ENCODE measurements at regions not wholly inside any gene's neighbourhood (a gene's known extent, or its start where the extent isn't known, plus 50 kb on each side); places are given as distances from the start of the nearest gene placed in this dataset.

DNA sequence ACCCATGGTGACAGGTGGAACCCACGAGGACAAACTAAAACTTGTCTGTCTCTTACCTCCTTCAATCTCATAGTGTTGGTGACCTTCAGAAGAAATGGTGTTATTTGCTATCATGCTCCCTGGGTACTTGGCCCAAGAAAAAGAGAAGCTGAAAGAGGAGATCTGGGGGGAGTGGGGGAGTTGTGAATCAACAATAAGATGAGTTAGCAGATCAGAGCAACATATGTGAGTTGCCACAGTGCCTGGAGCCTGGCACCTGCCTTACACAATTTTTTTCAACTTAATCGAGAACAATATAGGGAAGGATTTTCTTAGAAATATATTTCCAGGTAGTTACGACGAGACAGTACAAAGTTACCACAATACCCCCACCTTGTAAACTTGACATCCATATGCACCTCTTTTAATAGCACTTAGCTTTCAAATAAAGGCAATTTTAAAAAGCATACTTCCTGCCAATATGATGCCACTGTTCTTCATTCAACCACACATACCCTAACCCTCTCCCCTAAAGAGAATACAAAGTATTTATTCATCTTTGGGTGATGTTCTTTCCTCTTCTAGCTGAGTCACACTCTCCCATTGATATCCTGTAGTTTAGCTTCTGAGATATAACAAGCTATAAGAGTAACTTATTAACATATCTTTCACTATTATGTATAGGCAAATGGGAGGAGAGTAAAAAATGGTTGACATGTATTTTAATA lies 424.1 kb upstream of the OR4E1 start:
- H3K27ac Mint-ChIP-seq: no peak overlapping the region
- Histone ChIP-seq H3K9ac (ENCODE audit: low read length) (no peak overlapping the region), H3K4me1 (ENCODE audit: control insufficient read depth in 2 of 2, insufficient read depth in 2 of 2, low read length in 2 of 2) (no peaks in the 10 kb centered on the region), H3K4me3 (ENCODE audit: control extremely low read depth in 1 of 5, extremely low read depth in 1 of 5, insufficient read depth in 1 of 5, low read depth in 2 of 5, low read length in 4 of 5) (no peak overlapping the region), H3K27me3 (replicated peaks in 1 of 4; ENCODE audit: control extremely low read depth in 1 of 4, control insufficient read depth in 3 of 4, insufficient read depth in 4 of 4, low read length in 3 of 4) (peaks cover 0 to 20% (median 12%) of the 10 kb centered on the region in 4 experiments), H3K36me3 (replicated peaks in 1 of 2; ENCODE audit: control extremely low read depth in 1 of 2, control insufficient read depth in 1 of 2, extremely low read depth in 1 of 2, insufficient read depth in 2 of 2, low read length in 1 of 2) (no peaks in the 10 kb centered on the region), H3K4me2 (replicated peaks; ENCODE audit: low read depth, low read length, poor library complexity, severe bottlenecking) (no peak overlapping the region), H3K9me3 (ENCODE audit: control extremely low read depth in 1 of 3, control insufficient read depth in 2 of 3, insufficient read depth in 1 of 3, low read length in 2 of 3) (peaks cover 0 to 1% (median 0%) of the 10 kb centered on the region in 3 donors), H2AFZ (ENCODE audit: insufficient read depth, low read depth, low read length, poor library complexity, severe bottlenecking) (no peak overlapping the region), H3K79me2 (ENCODE audit: control insufficient read depth, insufficient read depth, low read length) (no peaks in the 10 kb centered on the region), H4K20me1 (ENCODE audit: control insufficient read depth, insufficient read depth, low read length, poor library complexity, severe bottlenecking) (no peaks in the 10 kb centered on the region), H3K27ac (ENCODE audit: low read length in 2 of 2) (no peak overlapping the region)
- WGBS (ENCODE audit: insufficient coverage): 0% methylated on average over 2 of the region's 4 CpGs
- ChIA-PET POLR2A (no interaction called here), CTCF (interaction anchor here (0.7 kb wide), 1 partner anchor 52 kb away, joined by 3 read pairs; no protein-coding TSS in a partner anchor)
- H3K4me3 Mint-ChIP-seq: no peak overlapping the region
- DNase-seq (no peak), ATAC-seq (ENCODE audit: low read depth) (no peak)
- intact Hi-C loops (cut with micrococcal nuclease): no loop called here
- no peak for TF ChIP-seq EZH2 (IDR thresholded peaks at IDR 0.05; ENCODE audit: borderline replicate concordance, insufficient read depth, low read depth, low read length, poor library complexity, severe bottlenecking)
- TF ChIP-seq CTCF (IDR thresholded peaks at IDR 0.05): no peak
- H3K27me3 Mint-ChIP-seq: peaks cover 36% of the 10 kb centered on the region
- peaks cover 3% of the 10 kb centered on the region for H3K4me1 Mint-ChIP-seq
- no peaks in the 10 kb centered on the region for H3K9me3 Mint-ChIP-seq (ENCODE audit: insufficient read depth)

DNA sequence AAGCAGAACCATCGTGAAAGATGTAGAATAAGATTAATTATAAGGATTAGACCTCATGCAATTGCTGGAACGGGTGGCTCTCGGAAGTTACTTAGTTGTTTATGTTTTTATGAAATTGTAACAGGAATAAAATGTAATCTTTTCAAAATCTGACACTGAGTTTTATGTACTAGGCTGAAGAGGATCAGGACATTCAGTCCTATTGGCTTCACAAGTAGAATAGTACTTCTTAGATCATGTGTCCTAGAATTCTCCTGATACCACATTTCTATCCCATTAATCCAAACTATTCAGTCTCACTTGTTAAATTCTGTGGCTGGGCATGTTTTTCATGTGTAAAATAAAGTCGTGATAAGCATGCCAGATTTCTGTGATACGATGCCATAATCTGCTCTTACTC lies 423.5 kb upstream of the OR4E1 start:
- Histone ChIP-seq H3K79me2 (ENCODE audit: control insufficient read depth, insufficient read depth, low read length) (no peaks in the 10 kb centered on the region), H3K36me3 (replicated peaks in 1 of 2; ENCODE audit: control extremely low read depth in 1 of 2, control insufficient read depth in 1 of 2, extremely low read depth in 1 of 2, insufficient read depth in 2 of 2, low read length in 1 of 2) (no peaks in the 10 kb centered on the region), H3K9ac (ENCODE audit: low read length) (no peak overlapping the region), H4K20me1 (ENCODE audit: control insufficient read depth, insufficient read depth, low read length, poor library complexity, severe bottlenecking) (no peaks in the 10 kb centered on the region), H3K9me3 (ENCODE audit: control extremely low read depth in 1 of 3, control insufficient read depth in 2 of 3, insufficient read depth in 1 of 3, low read length in 2 of 3) (peaks cover 0 to 1% (median 0%) of the 10 kb centered on the region in 3 donors), H3K27ac (ENCODE audit: low read length in 2 of 2) (no peak overlapping the region), H2AFZ (ENCODE audit: insufficient read depth, low read depth, low read length, poor library complexity, severe bottlenecking) (no peak overlapping the region), H3K27me3 (replicated peaks in 1 of 4; ENCODE audit: control extremely low read depth in 1 of 4, control insufficient read depth in 3 of 4, insufficient read depth in 4 of 4, low read length in 3 of 4) (peaks cover 0 to 20% (median 11%) of the 10 kb centered on the region in 4 experiments), H3K4me1 (ENCODE audit: control insufficient read depth in 2 of 2, insufficient read depth in 2 of 2, low read length in 2 of 2) (no peaks in the 10 kb centered on the region), H3K4me3 (ENCODE audit: control extremely low read depth in 1 of 5, extremely low read depth in 1 of 5, insufficient read depth in 1 of 5, low read depth in 2 of 5, low read length in 4 of 5) (no peak overlapping the region), H3K4me2 (replicated peaks; ENCODE audit: low read depth, low read length, poor library complexity, severe bottlenecking) (no peak overlapping the region)
- no CpG with 5 or more reads among the region's 5 CpGs for WGBS (ENCODE audit: insufficient coverage)
- no peak for TF ChIP-seq EZH2 (IDR thresholded peaks at IDR 0.05; ENCODE audit: borderline replicate concordance, insufficient read depth, low read depth, low read length, poor library complexity, severe bottlenecking)
- peaks cover 32% of the 10 kb centered on the region for H3K27me3 Mint-ChIP-seq
- peaks cover 3% of the 10 kb centered on the region for H3K4me1 Mint-ChIP-seq
- H3K9me3 Mint-ChIP-seq (ENCODE audit: insufficient read depth): no peaks in the 10 kb centered on the region
- ChIA-PET CTCF (interaction anchor here (1.3 kb wide), 1 partner anchor 13 kb away, joined by 5 read pairs; no protein-coding TSS in a partner anchor), POLR2A (no interaction called here)
- intact Hi-C loops (cut with micrococcal nuclease): no loop called here
- H3K4me3 Mint-ChIP-seq: no peak overlapping the region
- ATAC-seq (ENCODE audit: low read depth) (no peak), DNase-seq (no peak)
- no peak overlapping the region for H3K27ac Mint-ChIP-seq
